ENCODE measurements at regions not wholly inside any gene's neighbourhood (a gene's known extent, or its start where the extent isn't known, plus 50 kb on each side); places are given as distances from the start of the nearest gene placed in this dataset.

- no peak for TF ChIP-seq POLR2A (IDR thresholded peaks at IDR 0.05)
- TF ChIP-seq CTCF (IDR thresholded peaks at IDR 0.05): no peak
- DNase-seq: no peak
- H3K4me3 ChIP-seq: no peak overlapping the region
- intact Hi-C loops (cut with DNase I): no loop called here
- no peak overlapping the region for H3K27ac ChIP-seq
- H3K4me1 ChIP-seq (replicated peaks in 1 of 2): no peaks in the 10 kb centered on the region
- no peaks in the 10 kb centered on the region for H3K9me3 ChIP-seq (replicated peaks in 1 of 3)
- no peaks in the 10 kb centered on the region for H3K27me3 ChIP-seq
- no peaks in the 10 kb centered on the region for H3K36me3 ChIP-seq (replicated peaks in 1 of 2)
Measured at GRCh38 chr2:156756516-156756915, 320.3 kb downstream of the GPD2 start.

- no peak for TF ChIP-seq CTCF (IDR thresholded peaks at IDR 0.05)
- no peak for TF ChIP-seq POLR2A (IDR thresholded peaks at IDR 0.05)
- DNase-seq: no peak
- Histone ChIP-seq H3K36me3 (replicated peaks in 1 of 2) (no peaks in the 10 kb centered on the region), H3K9me3 (replicated peaks in 1 of 3) (no peaks in the 10 kb centered on the region), H3K4me1 (replicated peaks in 1 of 2) (no peaks in the 10 kb centered on the region), H3K4me3 (no peak overlapping the region), H3K27me3 (no peaks in the 10 kb centered on the region), H3K27ac (no peak overlapping the region)
- intact Hi-C loops (cut with DNase I): no loop called here
- 75 to 87% (median 80%) methylated on average over 2 of the region's 2 CpGs for WGBS, 4 donors
Measured at GRCh38 chr2:156763174-156763573, 327.0 kb downstream of the GPD2 start.

GRCh38 chr2:156765043-156765442, 328.9 kb downstream of the GPD2 start:
- no peaks in the 10 kb centered on the region for H3K4me1 ChIP-seq (replicated peaks in 1 of 2)
- WGBS, 4 donors: 53 to 72% (median 59%) methylated on average over 2 of the region's 2 CpGs
- no peak overlapping the region for H3K27ac ChIP-seq
- no peak for TF ChIP-seq CTCF (IDR thresholded peaks at IDR 0.05)
- TF ChIP-seq POLR2A (IDR thresholded peaks at IDR 0.05): no peak
- peaks cover 0 to 5% (median 0%) of the 10 kb centered on the region in 3 donors for H3K9me3 ChIP-seq (replicated peaks in 1 of 3)
- H3K36me3 ChIP-seq (replicated peaks in 1 of 2): no peaks in the 10 kb centered on the region
- no peaks in the 10 kb centered on the region for H3K27me3 ChIP-seq
- intact Hi-C loops (cut with DNase I): no loop called here
- no peak for DNase-seq
- H3K4me3 ChIP-seq: no peak overlapping the region

GRCh38 chr2:156765450-156765849, 329.3 kb downstream of the GPD2 start:
- Histone ChIP-seq H3K9me3 (replicated peaks in 1 of 3) (peaks cover 0 to 8% (median 0%) of the 10 kb centered on the region in 3 donors), H3K27ac (no peak overlapping the region), H3K27me3 (no peaks in the 10 kb centered on the region), H3K36me3 (replicated peaks in 1 of 2) (no peaks in the 10 kb centered on the region), H3K4me3 (no peak overlapping the region), H3K4me1 (replicated peaks in 1 of 2) (no peaks in the 10 kb centered on the region)
- TF ChIP-seq POLR2A (IDR thresholded peaks at IDR 0.05) (no peak), CTCF (IDR thresholded peaks at IDR 0.05) (no peak)
- DNase-seq: no peak
- intact Hi-C loops (cut with DNase I): no loop called here
- 50 to 82% (median 64%) methylated on average over 1 of the region's 1 CpG for WGBS, 4 donors

Measured in adrenal gland (tissue), 9 donors.